Mammary epithelial cell (primary cell): ENCODE measurements at regions not wholly inside any gene's neighbourhood (a gene's known extent, or its start where the extent isn't known, plus 50 kb on each side); places are given as distances from the start of the nearest gene placed in this dataset.

Experiments
- EZH2 ChIP-seq: IDR thresholded peaks from 2 replicates; pipeline ENCODE4 v1.6.1; 2012; ENCODE audit warnings: low read length, inconsistent platforms, borderline replicate concordance
- TF ChIP-seq, protein P1 (sequence below), 2 donors: IDR thresholded peaks in 1 of 2; conservative IDR thresholded peaks in 1 of 2; 2 replicates each; pipeline ENCODE4 v1.5.1; 2011 to 2012; ENCODE audit warnings: inconsistent platforms in 2 of 2, low read length in 2 of 2, mild to moderate bottlenecking in 2 of 2, control low read depth in 1 of 2, low read depth in 1 of 2; ENCODE audit not compliant: insufficient read depth in 1 of 2; ENCODE audit errors: extremely low read depth in 1 of 2

DNA sequence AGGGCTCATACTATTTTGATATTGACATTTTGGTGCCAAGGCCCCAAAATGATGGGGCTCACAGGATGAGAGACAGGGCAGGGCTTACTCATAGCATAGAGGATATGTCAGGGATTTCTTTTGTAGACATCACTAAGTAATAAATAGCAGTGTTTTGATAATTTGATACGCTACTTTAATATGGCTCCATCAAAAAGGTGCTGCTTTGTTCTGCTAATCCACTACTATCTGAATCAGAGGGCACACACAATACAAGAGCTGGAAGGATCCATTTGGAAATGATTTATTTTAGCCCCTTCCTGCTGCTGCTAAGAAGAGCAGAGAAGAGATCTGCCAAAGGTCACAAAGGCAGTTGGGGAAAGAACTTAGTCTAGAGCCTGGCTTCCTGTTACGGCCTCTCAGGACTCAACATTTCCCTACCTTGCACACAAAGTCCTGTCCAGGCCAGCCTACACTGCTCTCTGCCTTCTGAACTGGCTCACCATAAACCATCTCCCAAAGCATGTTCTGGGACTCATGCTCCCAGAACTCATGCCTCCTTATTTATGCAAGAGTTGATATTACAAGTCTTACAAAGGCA, 261.3 kb upstream of the ARHGAP20 start:
- TF ChIP-seq, protein P1, sequence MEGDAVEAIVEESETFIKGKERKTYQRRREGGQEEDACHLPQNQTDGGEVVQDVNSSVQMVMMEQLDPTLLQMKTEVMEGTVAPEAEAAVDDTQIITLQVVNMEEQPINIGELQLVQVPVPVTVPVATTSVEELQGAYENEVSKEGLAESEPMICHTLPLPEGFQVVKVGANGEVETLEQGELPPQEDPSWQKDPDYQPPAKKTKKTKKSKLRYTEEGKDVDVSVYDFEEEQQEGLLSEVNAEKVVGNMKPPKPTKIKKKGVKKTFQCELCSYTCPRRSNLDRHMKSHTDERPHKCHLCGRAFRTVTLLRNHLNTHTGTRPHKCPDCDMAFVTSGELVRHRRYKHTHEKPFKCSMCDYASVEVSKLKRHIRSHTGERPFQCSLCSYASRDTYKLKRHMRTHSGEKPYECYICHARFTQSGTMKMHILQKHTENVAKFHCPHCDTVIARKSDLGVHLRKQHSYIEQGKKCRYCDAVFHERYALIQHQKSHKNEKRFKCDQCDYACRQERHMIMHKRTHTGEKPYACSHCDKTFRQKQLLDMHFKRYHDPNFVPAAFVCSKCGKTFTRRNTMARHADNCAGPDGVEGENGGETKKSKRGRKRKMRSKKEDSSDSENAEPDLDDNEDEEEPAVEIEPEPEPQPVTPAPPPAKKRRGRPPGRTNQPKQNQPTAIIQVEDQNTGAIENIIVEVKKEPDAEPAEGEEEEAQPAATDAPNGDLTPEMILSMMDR (conservative IDR thresholded peaks at IDR 0.05 in 1 of 2, IDR thresholded peaks at IDR 0.05 in 1 of 2; ENCODE audit: extremely low read depth in 1 of 2, insufficient read depth in 1 of 2, low read depth in 1 of 2, low read length in 2 of 2), result no peak
- no peak for TF ChIP-seq EZH2
